C4-2B (cell line): ENCODE measurements at regions not wholly inside any gene's neighbourhood (a gene's known extent, or its start where the extent isn't known, plus 50 kb on each side); places are given as distances from the start of the nearest gene placed in this dataset.

Experiments used
- CTCF ChIP-seq: fragments of 450-650 bp; conservative IDR thresholded peaks from 2 replicates; pipeline ENCODE4 v1.5.1; 2017; ENCODE audit warnings: mild to moderate bottlenecking
- ZFX ChIP-seq: fragments of 450-650 bp; IDR thresholded peaks from 2 replicates; pipeline ENCODE4 v1.6.1; 2017

GRCh38 chr3:181326637-181327223 lies 337.2 kb upstream of the DNAJC19 start:
- TF ChIP-seq CTCF (peak; percentile 92), ZFX (no peak)
